SK-N-MC (cell line): ENCODE measurements at regions not wholly inside any gene's neighbourhood (a gene's known extent, or its start where the extent isn't known, plus 50 kb on each side); places are given as distances from the start of the nearest gene placed in this dataset.

Experiments
- DNase-seq: peaks from one replicate; pipeline ENCODE4 v3.0.0-alpha.2; 2011; ENCODE audit warnings: low read depth, low spot score
- H3K27ac ChIP-seq: fragments of 200-600 bp; sonication (generic); 2 replicates; pipeline ENCODE4 v1.5.1; 2016; ENCODE audit warnings: mixed run types
- H3K36me3 ChIP-seq: fragments of 200-600 bp; sonication (generic); 2 replicates; pipeline ENCODE4 v1.6.1; 2017; ENCODE audit warnings: antibody characterized with exemption, low read length, mixed read lengths; ENCODE audit not compliant: insufficient read depth
- H3K4me3 ChIP-seq: fragments of 200-600 bp; sonication (generic); 2 replicates; pipeline ENCODE4 v1.5.1; 2016
- H3K9ac ChIP-seq: fragments of 200-600 bp; sonication (generic); 2 replicates; pipeline ENCODE4 v1.8.0; 2017; ENCODE audit warnings: mixed run types, mixed read lengths; ENCODE audit not compliant: insufficient read length
- H3K9me3 ChIP-seq: fragments of 200-600 bp; sonication (generic); 2 replicates; pipeline ENCODE4 v1.6.1; 2017; ENCODE audit warnings: low read depth, mild to moderate bottlenecking, antibody characterized with exemption, low read length, moderate library complexity, mixed read lengths
- EZH2 ChIP-seq: fragments of 200-600 bp; sonication (generic); IDR thresholded peaks from one replicate; pipeline ENCODE4 v1.6.1; 2017; ENCODE audit warnings: antibody characterized with exemption
- FOXP2 ChIP-seq: optimal IDR thresholded peaks from 2 replicates; pipeline ENCODE3; 2011; ENCODE audit warnings: mild to moderate bottlenecking, moderate library complexity; ENCODE audit not compliant: insufficient read depth; ENCODE audit errors: extremely low read length, control extremely low read depth
- POLR2AphosphoS5 ChIP-seq: IDR thresholded peaks from 2 replicates; pipeline ENCODE4 v1.6.1; 2012; ENCODE audit warnings: mild to moderate bottlenecking, low read depth, low read length, borderline replicate concordance

GRCh38 chr14:98684468-98684867, 587.5 kb downstream of the BCL11B start:
- no peak for DNase-seq
- Histone ChIP-seq H3K9me3 (no peaks in the 10 kb centered on the region), H3K9ac (no peak overlapping the region), H3K36me3 (no peaks in the 10 kb centered on the region), H3K27ac (no peak overlapping the region), H3K4me3 (no peak overlapping the region)
- TF ChIP-seq FOXP2 (no peak), POLR2AphosphoS5 (no peak), EZH2 (no peak)

- no peak for DNase-seq
- H3K9me3 ChIP-seq = no peaks in the 10 kb centered on the region
- no peak for TF ChIP-seq EZH2
- no peak for TF ChIP-seq POLR2AphosphoS5
- TF ChIP-seq FOXP2 = no peak
- H3K9ac ChIP-seq = no peak overlapping the region
- H3K27ac ChIP-seq = no peak overlapping the region
- no peaks in the 10 kb centered on the region for H3K36me3 ChIP-seq
- no peak overlapping the region for H3K4me3 ChIP-seq
Measured at GRCh38 chr14:98685725-98686124, 586.3 kb downstream of the BCL11B start.

GRCh38 chr14:98688446-98688845, 583.6 kb downstream of the BCL11B start:
- no peak for DNase-seq
- TF ChIP-seq EZH2 (no peak), FOXP2 (no peak)
- H3K9me3 ChIP-seq = no peaks in the 10 kb centered on the region

GRCh38 chr14:98689951-98690350, 582.0 kb downstream of the BCL11B start:
- H3K36me3 ChIP-seq = no peaks in the 10 kb centered on the region
- H3K27ac ChIP-seq = no peak overlapping the region
- TF ChIP-seq FOXP2 (no peak), POLR2AphosphoS5 (no peak), EZH2 (no peak)
- H3K9ac ChIP-seq = no peak overlapping the region
- no peak overlapping the region for H3K4me3 ChIP-seq
- H3K9me3 ChIP-seq = no peaks in the 10 kb centered on the region
- DNase-seq = no peak

More at GRCh38 chr14:98688446-98688845, 583.6 kb downstream of the BCL11B start:
- no peak overlapping the region for H3K9ac ChIP-seq
- no peak overlapping the region for H3K4me3 ChIP-seq
- no peak overlapping the region for H3K27ac ChIP-seq
- H3K36me3 ChIP-seq = no peaks in the 10 kb centered on the region

GRCh38 chr14:98692832-98693231, 579.2 kb downstream of the BCL11B start:
- H3K4me3 ChIP-seq = no peak overlapping the region
- no peaks in the 10 kb centered on the region for H3K9me3 ChIP-seq
- H3K9ac ChIP-seq = no peak overlapping the region
- no peaks in the 10 kb centered on the region for H3K36me3 ChIP-seq
- TF ChIP-seq FOXP2 (no peak), POLR2AphosphoS5 (no peak), EZH2 (no peak)
- no peak overlapping the region for H3K27ac ChIP-seq
- DNase-seq = no peak

GRCh38 chr14:98694541-98694940, 577.5 kb downstream of the BCL11B start:
- no peak for DNase-seq
- no peak overlapping the region for H3K4me3 ChIP-seq
- no peak overlapping the region for H3K27ac ChIP-seq
- TF ChIP-seq EZH2 (no peak), POLR2AphosphoS5 (no peak), FOXP2 (no peak)
- no peaks in the 10 kb centered on the region for H3K9me3 ChIP-seq
- H3K36me3 ChIP-seq = no peaks in the 10 kb centered on the region
- no peak overlapping the region for H3K9ac ChIP-seq

GRCh38 chr14:98695809-98696208, 576.2 kb downstream of the BCL11B start:
- Histone ChIP-seq H3K36me3 (no peaks in the 10 kb centered on the region), H3K27ac (no peak overlapping the region), H3K4me3 (no peak overlapping the region), H3K9ac (no peak overlapping the region), H3K9me3 (no peaks in the 10 kb centered on the region)
- no peak for DNase-seq
- no peak for TF ChIP-seq EZH2
- TF ChIP-seq FOXP2 = no peak
- TF ChIP-seq POLR2AphosphoS5 = no peak

GRCh38 chr14:98698341-98698740, 573.7 kb downstream of the BCL11B start:
- Histone ChIP-seq H3K36me3 (no peaks in the 10 kb centered on the region), H3K9me3 (no peaks in the 10 kb centered on the region), H3K9ac (no peak overlapping the region), H3K27ac (no peak overlapping the region), H3K4me3 (no peak overlapping the region)
- TF ChIP-seq POLR2AphosphoS5 (no peak), FOXP2 (no peak), EZH2 (no peak)
- no peak for DNase-seq

- H3K9me3 ChIP-seq = no peaks in the 10 kb centered on the region
- TF ChIP-seq POLR2AphosphoS5 (no peak), EZH2 (no peak), FOXP2 (no peak)
- DNase-seq = no peak
- H3K4me3 ChIP-seq = no peak overlapping the region
- H3K9ac ChIP-seq = no peak overlapping the region
- H3K27ac ChIP-seq = no peak overlapping the region
- H3K36me3 ChIP-seq = no peaks in the 10 kb centered on the region
Measured at GRCh38 chr14:98700748-98701147, 571.2 kb downstream of the BCL11B start.

- Histone ChIP-seq H3K9ac (no peak overlapping the region), H3K9me3 (no peaks in the 10 kb centered on the region), H3K27ac (no peak overlapping the region), H3K36me3 (no peaks in the 10 kb centered on the region), H3K4me3 (no peak overlapping the region)
- DNase-seq = no peak
- TF ChIP-seq EZH2 = no peak
- TF ChIP-seq POLR2AphosphoS5 = no peak
Measured at GRCh38 chr14:98701377-98701776, 570.6 kb downstream of the BCL11B start.
